ENCODE measurements at regions not wholly inside any gene's neighbourhood (a gene's known extent, or its start where the extent isn't known, plus 50 kb on each side); places are given as distances from the start of the nearest gene placed in this dataset.

DNA sequence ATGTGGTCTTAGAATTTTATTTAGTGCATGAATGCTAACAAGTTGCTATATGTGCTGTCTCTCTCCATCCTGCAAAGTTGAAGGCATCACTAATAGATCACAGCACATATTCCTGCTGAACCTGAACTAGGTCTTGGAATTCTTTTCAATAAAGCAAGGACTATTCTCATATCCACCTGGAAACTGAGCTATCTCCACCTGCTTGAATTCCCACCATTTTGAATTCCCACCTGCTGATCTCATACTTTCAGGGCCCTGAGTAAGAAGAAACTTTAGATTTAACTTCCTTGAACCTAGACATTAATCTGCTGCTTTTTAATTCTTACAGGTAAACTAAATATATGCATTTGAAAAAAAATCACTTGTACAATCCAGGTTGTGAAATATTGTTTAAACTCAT, 445.3 kb upstream of the CCL2 start:
- Mint-ChIP-seq H3K4me1 (no peaks in the 10 kb centered on the region), H3K4me3 (no peak overlapping the region), H3K9me3 (no peaks in the 10 kb centered on the region), H3K27ac (no peak overlapping the region), H3K27me3 (peaks cover 4% of the 10 kb centered on the region), H3K36me3 (ENCODE audit: low read depth) (no peaks in the 10 kb centered on the region)
- intact Hi-C loops (cut with micrococcal nuclease) = no loop called here
- no peak for DNase-seq

DNA sequence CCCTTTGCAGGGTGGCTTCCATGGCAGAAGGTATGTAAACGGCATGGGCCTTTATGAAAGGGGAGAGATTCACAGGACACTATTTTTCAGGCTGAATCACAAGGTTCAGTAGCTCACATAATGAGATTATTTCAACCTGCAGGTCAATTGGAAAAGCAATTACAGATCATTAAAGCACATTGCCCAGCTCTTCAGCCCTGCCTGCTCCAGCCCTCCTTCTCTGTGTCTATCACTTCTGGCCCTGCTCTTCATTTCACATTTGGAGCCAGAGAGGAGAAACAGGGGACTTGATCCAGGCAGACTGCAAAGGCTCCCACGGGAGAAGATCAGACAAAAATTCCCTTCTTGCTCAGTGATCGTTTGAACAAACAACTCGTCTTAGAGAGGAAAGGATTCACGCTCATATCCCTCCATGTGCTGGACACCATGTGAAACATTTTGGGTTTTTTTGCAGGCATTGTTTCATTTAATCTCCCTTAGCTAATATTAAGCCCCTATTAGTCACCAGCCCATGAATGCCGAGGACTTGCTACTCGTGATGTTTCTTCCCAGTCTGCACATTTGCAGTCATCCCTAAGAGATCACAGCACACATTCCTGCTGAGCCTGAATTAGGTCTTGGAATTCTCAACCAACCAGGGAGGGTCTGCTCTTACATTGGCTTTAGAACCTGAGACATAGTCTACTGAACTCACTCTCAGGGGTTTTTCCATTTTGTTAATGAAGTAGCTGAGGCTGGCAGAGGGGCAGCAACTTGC, 443.9 kb upstream of the CCL2 start:
- H3K4me1 Mint-ChIP-seq = no peaks in the 10 kb centered on the region
- H3K4me3 Mint-ChIP-seq = no peak overlapping the region
- peaks cover 3% of the 10 kb centered on the region for H3K27me3 Mint-ChIP-seq
- H3K27ac Mint-ChIP-seq = no peak overlapping the region
- intact Hi-C loops (cut with micrococcal nuclease) = no loop called here
- H3K9me3 Mint-ChIP-seq = no peaks in the 10 kb centered on the region
- DNase-seq = no peak
- no peaks in the 10 kb centered on the region for H3K36me3 Mint-ChIP-seq (ENCODE audit: low read depth)

DNA sequence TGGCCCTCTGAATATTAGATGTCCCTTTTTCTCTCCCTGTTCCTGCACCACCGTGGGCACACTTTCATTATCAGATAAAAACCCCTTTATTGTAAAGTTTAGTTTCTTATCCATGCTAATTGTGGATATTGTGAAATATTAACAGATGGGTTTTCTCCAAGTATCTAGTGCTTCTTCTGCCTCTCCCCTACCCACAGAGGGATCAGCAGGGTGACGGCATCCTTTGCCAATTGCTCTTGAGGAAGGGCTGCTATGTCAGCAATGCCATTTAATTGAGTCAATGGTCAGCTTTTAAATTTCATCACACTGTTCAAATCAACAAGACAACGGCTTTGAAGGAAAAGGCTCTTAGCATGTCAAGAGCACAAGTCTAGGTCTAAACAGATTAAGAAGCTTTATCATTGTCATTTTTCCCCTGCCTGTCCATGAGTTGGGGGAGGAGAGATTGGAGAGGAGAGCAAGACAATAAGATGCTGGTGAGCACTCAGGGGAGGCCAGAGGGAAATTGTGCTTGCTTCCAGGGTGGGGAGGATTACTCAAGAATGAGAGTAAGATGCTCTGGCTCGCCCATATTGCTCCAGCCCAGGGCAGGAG, 443.0 kb upstream of the CCL2 start:
- Mint-ChIP-seq H3K9me3 (no peaks in the 10 kb centered on the region), H3K4me3 (no peak overlapping the region), H3K4me1 (no peaks in the 10 kb centered on the region), H3K27ac (no peak overlapping the region), H3K27me3 (peaks cover 3% of the 10 kb centered on the region), H3K36me3 (ENCODE audit: low read depth) (no peaks in the 10 kb centered on the region)
- no peak for DNase-seq
- intact Hi-C loops (cut with micrococcal nuclease) = no loop called here

DNA sequence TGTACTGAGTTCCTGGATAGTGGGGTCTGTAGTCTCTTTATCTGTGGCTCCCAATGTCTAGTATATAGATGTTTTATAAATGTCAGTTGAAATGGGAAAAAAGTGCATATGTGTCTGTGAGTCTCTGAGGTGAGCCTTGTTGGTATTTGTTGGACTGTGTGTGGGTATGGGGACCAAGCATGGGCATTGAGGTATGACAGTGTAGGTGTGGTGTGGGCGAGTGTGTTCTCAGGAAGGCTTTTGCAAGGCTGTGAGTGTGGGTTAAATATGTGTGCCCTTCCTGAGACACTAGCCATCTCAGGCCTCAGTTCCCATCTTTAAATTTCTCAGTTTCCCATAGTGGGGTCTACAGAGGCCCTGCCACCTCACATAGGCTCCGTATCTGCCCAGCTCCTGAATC, 440.2 kb upstream of the CCL2 start:
- H3K36me3 Mint-ChIP-seq (ENCODE audit: low read depth) = no peaks in the 10 kb centered on the region
- H3K9me3 Mint-ChIP-seq = no peaks in the 10 kb centered on the region
- no peak overlapping the region for H3K27ac Mint-ChIP-seq
- no peaks in the 10 kb centered on the region for H3K27me3 Mint-ChIP-seq
- no peak overlapping the region for H3K4me3 Mint-ChIP-seq
- no peaks in the 10 kb centered on the region for H3K4me1 Mint-ChIP-seq
- intact Hi-C loops (cut with micrococcal nuclease) = no loop called here
- no peak for DNase-seq

DNA sequence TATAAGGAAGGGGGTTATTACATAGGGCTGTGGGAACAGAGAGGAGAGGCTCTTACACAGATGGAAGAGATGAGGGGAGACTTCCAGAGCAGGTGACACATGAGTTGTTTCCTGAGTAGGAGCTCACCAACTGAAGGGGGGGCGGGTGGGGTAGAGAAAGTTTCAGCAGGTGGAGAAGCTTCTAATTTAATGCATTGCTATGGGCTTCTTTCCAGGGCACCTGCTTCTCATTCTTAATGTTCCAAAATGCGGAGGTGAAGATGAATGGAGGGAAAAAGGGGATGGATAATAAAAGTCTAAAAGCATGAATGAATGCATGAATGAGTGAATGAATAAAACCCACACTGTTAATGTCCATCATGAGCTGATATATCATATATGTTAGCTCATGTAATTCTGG, 439.0 kb upstream of the CCL2 start:
- intact Hi-C loops (cut with micrococcal nuclease) = no loop called here
- Mint-ChIP-seq H3K4me1 (no peaks in the 10 kb centered on the region), H3K27me3 (no peaks in the 10 kb centered on the region), H3K4me3 (no peak overlapping the region), H3K36me3 (ENCODE audit: low read depth) (no peaks in the 10 kb centered on the region), H3K27ac (no peak overlapping the region), H3K9me3 (no peaks in the 10 kb centered on the region)
- DNase-seq = no peak

DNA sequence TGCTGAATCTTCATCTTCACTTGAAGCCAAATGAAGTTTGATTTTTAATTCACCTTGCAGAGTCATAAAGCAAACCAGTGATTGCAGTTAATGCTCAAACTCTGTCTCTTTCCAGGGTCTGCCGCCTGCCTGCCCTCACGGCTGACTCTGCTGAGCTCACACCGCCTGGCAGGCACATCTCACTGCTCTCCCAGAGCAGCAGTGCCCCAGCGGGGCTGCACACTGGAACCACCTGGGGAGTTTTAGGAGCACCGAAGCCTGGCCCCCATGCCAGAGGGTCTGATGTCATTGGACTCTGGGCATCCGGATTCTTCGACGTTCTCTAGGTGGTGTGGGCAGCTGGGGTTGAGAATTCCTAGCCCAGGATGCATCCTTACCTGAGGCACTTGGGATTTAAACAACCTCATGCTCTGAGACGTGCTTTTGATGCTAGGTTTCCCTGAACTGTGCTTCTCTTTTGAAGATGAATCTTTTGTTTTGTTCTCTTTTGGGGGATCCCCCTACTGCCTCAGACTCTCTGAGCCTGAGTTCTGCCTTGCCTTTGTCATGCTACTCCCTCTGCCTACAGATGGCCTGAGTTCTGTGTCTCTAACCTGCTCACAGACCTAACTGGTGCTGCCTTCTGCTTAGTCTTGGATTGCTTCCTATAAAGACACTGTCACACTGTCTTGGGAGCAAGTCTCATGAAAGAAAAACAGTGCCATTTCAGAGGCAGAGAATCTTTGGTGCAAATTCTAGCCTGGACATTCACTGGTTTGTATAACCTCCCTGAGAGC, 438.1 kb upstream of the CCL2 start:
- no peaks in the 10 kb centered on the region for H3K9me3 Mint-ChIP-seq
- H3K4me1 Mint-ChIP-seq = no peaks in the 10 kb centered on the region
- intact Hi-C loops (cut with micrococcal nuclease) = no loop called here
- DNase-seq = no peak
- H3K27ac Mint-ChIP-seq = no peak overlapping the region
- no peaks in the 10 kb centered on the region for H3K36me3 Mint-ChIP-seq (ENCODE audit: low read depth)
- H3K27me3 Mint-ChIP-seq = no peaks in the 10 kb centered on the region
- no peak overlapping the region for H3K4me3 Mint-ChIP-seq

DNA sequence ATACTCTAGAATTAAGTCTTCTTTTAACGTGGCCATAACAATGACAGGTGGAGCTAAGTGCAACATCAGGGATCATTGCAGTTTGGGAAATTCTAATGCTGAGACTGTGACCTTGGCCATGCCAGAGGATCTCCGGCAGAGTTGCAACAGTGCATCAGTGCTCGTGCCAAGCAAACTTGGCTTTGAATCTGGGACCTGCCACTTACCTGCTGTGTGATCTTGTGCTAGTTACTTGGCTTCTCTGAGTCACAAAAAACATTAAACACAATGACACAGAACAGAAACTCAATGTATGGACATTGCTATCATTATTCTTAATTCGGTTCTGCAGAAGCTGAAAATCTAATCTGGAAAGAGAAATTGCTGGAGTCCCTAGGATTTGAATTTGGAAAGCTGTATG, 435.5 kb upstream of the CCL2 start:
- Mint-ChIP-seq H3K27me3 (no peaks in the 10 kb centered on the region), H3K36me3 (ENCODE audit: low read depth) (no peaks in the 10 kb centered on the region), H3K9me3 (no peaks in the 10 kb centered on the region), H3K4me3 (no peak overlapping the region), H3K27ac (no peak overlapping the region), H3K4me1 (no peaks in the 10 kb centered on the region)
- DNase-seq = no peak
- intact Hi-C loops (cut with micrococcal nuclease) = no loop called here

DNA sequence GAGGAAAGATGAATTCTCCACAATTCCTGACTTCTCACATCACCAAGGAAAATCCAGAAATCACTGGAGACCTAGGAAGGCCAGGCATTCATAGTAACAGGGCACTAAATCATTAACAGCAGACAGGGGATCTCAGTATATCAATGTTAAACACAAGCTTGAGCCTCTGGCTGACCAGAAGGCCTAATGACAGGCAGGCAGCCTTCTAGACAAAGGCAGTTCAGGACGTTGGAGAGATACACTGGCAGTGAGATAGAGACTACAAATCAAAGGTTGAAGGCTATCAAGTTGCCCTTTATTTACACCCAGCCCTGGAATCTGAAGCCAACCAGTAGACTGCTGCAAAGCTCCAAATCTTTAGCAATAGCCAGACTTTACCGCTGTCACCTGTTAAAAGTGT, 422.8 kb upstream of the CCL2 start:
- intact Hi-C loops (cut with micrococcal nuclease) = no loop called here
- Mint-ChIP-seq H3K36me3 (ENCODE audit: low read depth) (no peaks in the 10 kb centered on the region), H3K4me3 (no peak overlapping the region), H3K9me3 (no peaks in the 10 kb centered on the region), H3K27me3 (no peaks in the 10 kb centered on the region), H3K27ac (no peak overlapping the region), H3K4me1 (no peaks in the 10 kb centered on the region)
- no peak for DNase-seq

DNA sequence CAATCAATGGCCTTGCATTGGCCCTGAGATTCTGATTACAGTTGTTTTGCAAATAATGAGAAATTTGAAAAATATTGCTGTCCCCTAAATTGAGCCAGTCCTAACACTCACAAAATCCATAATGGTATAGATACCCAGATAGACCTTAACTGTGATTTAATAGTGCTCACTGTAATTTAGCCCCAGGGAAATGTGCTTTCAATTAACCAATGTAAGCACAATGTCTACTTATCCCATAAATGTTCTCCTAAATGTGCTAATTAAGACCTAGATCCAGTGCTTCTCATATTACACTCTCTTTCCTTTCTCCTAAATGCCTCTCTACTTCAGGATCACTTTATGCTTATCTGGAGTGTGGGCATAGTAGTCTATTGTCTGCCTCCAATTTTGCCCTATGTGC, 417.8 kb upstream of the CCL2 start:
- no peak for DNase-seq
- intact Hi-C loops (cut with micrococcal nuclease) = no loop called here
- H3K4me1 Mint-ChIP-seq = no peaks in the 10 kb centered on the region
- H3K27me3 Mint-ChIP-seq = no peaks in the 10 kb centered on the region
- no peaks in the 10 kb centered on the region for H3K36me3 Mint-ChIP-seq (ENCODE audit: low read depth)
- H3K9me3 Mint-ChIP-seq = no peaks in the 10 kb centered on the region
- H3K27ac Mint-ChIP-seq = no peak overlapping the region
- no peak overlapping the region for H3K4me3 Mint-ChIP-seq

DNA sequence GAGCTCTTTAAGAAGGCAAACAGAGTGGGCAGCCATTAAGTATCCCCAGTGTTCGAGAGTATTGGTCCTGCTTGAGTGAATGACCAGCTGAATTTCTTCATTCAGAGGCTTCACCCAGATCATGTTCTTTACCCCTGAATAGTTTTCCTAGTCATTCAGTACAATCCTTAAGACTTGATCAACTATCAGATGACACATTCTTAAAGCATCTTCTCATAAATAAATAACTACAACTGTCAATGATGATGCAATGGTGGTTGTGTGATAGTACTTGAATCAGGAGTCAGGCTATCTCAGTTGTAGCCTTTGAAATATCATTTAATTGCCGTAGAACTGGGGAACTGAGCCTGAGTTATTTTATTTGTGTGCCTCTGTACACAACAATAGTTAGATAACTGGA, 416.8 kb upstream of the CCL2 start:
- H3K27ac Mint-ChIP-seq = no peak overlapping the region
- H3K36me3 Mint-ChIP-seq (ENCODE audit: low read depth) = no peaks in the 10 kb centered on the region
- no peak overlapping the region for H3K4me3 Mint-ChIP-seq
- no peaks in the 10 kb centered on the region for H3K4me1 Mint-ChIP-seq
- DNase-seq = no peak
- intact Hi-C loops (cut with micrococcal nuclease) = no loop called here
- H3K9me3 Mint-ChIP-seq = no peaks in the 10 kb centered on the region
- H3K27me3 Mint-ChIP-seq = peaks cover 2% of the 10 kb centered on the region

DNA sequence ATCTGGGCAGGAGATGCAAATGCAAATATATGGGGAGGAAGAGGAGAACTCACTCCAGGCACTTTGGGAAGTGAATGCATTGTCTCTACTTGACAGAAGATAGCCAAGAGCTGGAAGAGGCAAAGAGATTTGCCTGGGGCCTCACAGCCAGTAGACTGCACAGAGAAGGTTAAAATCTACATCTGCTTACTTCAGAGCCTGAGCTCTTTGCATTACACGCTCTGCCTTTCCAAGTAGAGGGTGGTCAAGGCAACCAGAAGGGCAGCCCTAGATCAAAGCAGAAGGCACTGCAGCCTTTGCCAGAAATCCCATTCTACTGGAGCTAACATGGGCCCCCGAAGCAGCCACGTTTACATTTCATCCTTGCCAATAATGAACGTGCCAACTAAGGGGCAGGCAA, 407.2 kb upstream of the CCL2 start:
- Mint-ChIP-seq H3K27ac (no peak overlapping the region), H3K4me1 (no peaks in the 10 kb centered on the region), H3K27me3 (no peaks in the 10 kb centered on the region), H3K9me3 (no peaks in the 10 kb centered on the region), H3K36me3 (ENCODE audit: low read depth) (no peaks in the 10 kb centered on the region), H3K4me3 (no peak overlapping the region)
- intact Hi-C loops (cut with micrococcal nuclease) = no loop called here
- no peak for DNase-seq

DNA sequence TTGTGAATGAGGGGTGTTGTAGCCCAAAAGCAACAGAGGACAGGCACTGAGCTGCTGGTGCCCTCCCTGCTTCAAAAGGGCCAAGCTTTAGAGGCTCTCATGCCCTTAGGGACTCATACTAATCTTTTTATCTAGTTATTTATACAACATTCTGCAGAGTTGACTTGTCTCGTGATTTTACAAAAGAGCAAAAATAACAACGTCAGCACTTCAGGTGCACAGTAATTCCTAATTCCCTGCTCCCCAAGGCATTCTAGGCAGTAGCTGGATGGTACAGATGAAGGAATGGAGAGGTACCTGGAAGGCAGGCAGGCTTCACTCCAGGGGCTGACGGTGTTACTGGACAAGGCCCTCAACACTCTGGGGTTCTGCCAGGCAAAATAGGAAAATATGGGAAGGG, 406.7 kb upstream of the CCL2 start:
- Mint-ChIP-seq H3K4me3 (no peak overlapping the region), H3K27me3 (no peaks in the 10 kb centered on the region), H3K36me3 (ENCODE audit: low read depth) (no peaks in the 10 kb centered on the region), H3K4me1 (no peaks in the 10 kb centered on the region), H3K9me3 (no peaks in the 10 kb centered on the region), H3K27ac (no peak overlapping the region)
- intact Hi-C loops (cut with micrococcal nuclease) = no loop called here
- no peak for DNase-seq

DNA sequence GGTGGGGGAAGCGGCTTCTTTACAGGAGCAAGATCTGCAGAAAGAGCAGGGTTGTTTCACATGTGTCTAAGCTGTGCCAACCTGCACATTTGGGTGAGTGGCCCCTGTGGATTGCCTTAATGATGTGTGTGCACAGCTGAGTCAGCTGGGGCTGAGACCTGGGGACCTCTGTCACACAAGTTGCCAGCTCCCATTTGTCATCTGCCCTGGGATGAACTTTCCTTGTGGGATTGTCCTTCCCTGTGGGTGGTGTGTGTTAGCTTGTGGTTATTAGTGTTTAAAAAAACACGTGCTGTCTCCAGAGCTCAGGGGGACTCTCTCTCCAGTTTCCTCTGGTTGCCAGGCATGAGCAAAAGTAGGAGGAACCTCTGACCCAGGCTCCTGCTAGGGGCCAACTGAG, 400.5 kb upstream of the CCL2 start:
- intact Hi-C loops (cut with micrococcal nuclease) = no loop called here
- H3K4me3 Mint-ChIP-seq = no peak overlapping the region

DNA sequence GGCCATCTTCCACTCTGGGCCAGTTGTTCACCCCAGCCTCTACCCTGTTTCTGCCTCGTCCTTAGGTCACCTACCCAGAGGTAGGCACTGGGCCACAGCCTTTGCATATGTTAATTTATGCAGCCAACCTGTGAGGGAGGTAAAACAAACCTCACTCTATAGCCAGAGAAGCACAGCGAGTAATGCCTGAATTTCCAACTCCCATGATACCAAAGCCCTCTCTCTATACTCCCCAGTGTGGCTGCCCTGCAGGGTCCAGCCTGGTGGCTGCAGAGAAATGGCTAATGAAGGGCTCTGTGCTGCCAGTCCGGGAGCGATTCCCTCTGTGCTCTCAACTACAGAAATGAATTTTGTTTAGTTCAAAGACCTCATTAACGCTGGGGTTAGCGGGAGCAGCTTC, 397.0 kb upstream of the CCL2 start:
- intact Hi-C loops (cut with micrococcal nuclease) = no loop called here
- no peaks in the 10 kb centered on the region for H3K36me3 Mint-ChIP-seq (ENCODE audit: low read depth)
- DNase-seq = no peak
- H3K4me3 Mint-ChIP-seq = no peak overlapping the region
- H3K27ac Mint-ChIP-seq = no peak overlapping the region
- no peaks in the 10 kb centered on the region for H3K27me3 Mint-ChIP-seq
- H3K4me1 Mint-ChIP-seq = no peaks in the 10 kb centered on the region
- H3K9me3 Mint-ChIP-seq = no peaks in the 10 kb centered on the region

More for the DNA sequence above, 400.5 kb upstream of the CCL2 start:
- Mint-ChIP-seq H3K27me3 (no peaks in the 10 kb centered on the region), H3K36me3 (ENCODE audit: low read depth) (no peaks in the 10 kb centered on the region), H3K9me3 (no peaks in the 10 kb centered on the region), H3K4me1 (no peaks in the 10 kb centered on the region), H3K27ac (no peak overlapping the region)
- no peak for DNase-seq

Data from activated CD4-positive, alpha-beta T cell treated with anti-CD3 and anti-CD28 coated beads, Interleukin-2, amount 10 ng/mL, durations not matched to agents 24 days and 14 days (primary cell).